Smooth muscle cell (in vitro differentiated cells): ENCODE measurements at regions not wholly inside any gene's neighbourhood (a gene's known extent, or its start where the extent isn't known, plus 50 kb on each side); places are given as distances from the start of the nearest gene placed in this dataset.

Experiments used
- DNase-seq: peaks from one replicate; lab custom pipeline; 2025; ENCODE audit not compliant: unreplicated experiment; lab: John Stamatoyannopoulos, UW
- H2AFZ ChIP-seq: fragments of 200-600 bp; sonication (generic); 2 replicates; pipeline ENCODE4 v1.6.0; 2016; ENCODE audit warnings: antibody characterized with exemption, low read depth, mild to moderate bottlenecking
- H3F3A ChIP-seq: fragments of 200-600 bp; sonication (generic); 2 replicates; pipeline ENCODE4 v1.6.0; 2017; ENCODE audit warnings: antibody characterized with exemption, low read depth
- H3K27ac ChIP-seq: fragments of 200-600 bp; sonication (generic); 2 replicates; pipeline ENCODE4 v1.5.1; 2016; ENCODE audit warnings: low read depth, mild to moderate bottlenecking
- H3K27me3 ChIP-seq: fragments of 200-600 bp; sonication (generic); 2 replicates; pipeline ENCODE4 v1.6.1; 2016; ENCODE audit warnings: low read depth, mild to moderate bottlenecking
- H3K36me3 ChIP-seq: fragments of 200-600 bp; sonication (generic); 2 replicates; pipeline ENCODE4 v1.5.1; 2016; ENCODE audit warnings: low read depth
- H3K4me1 ChIP-seq: fragments of 200-600 bp; sonication (generic); 2 replicates; pipeline ENCODE4 v1.5.1; 2016; ENCODE audit warnings: low read depth
- H3K4me2 ChIP-seq: fragments of 200-600 bp; sonication (generic); 2 replicates; pipeline ENCODE4 v1.6.0; 2016; ENCODE audit warnings: mild to moderate bottlenecking
- H3K4me3 ChIP-seq: fragments of 200-600 bp; sonication (generic); 2 replicates; pipeline ENCODE4 v1.5.1; 2016; ENCODE audit warnings: mild to moderate bottlenecking
- H3K79me2 ChIP-seq: fragments of 200-600 bp; sonication (generic); 2 replicates; pipeline ENCODE4 v1.6.0; 2016; ENCODE audit warnings: low read depth, mild to moderate bottlenecking
- H3K9ac ChIP-seq: fragments of 200-600 bp; sonication (generic); 2 replicates; pipeline ENCODE4 v1.6.0; 2016; ENCODE audit warnings: low read depth
- H3K9me3 ChIP-seq: fragments of 200-600 bp; sonication (generic); replicated peaks from 2 replicates; pipeline ENCODE4 v1.5.1; 2016; ENCODE audit warnings: low read depth
- H4K20me1 ChIP-seq: fragments of 200-600 bp; sonication (generic); 2 replicates; pipeline ENCODE4 v1.6.0; 2016; ENCODE audit warnings: low read depth
- CTCF ChIP-seq: fragments of 200-600 bp; sonication (generic); IDR thresholded peaks from 2 replicates; pipeline ENCODE4 v1.5.1; 2017; ENCODE audit warnings: borderline replicate concordance, mild to moderate bottlenecking, antibody characterized with exemption; ENCODE audit not compliant: insufficient read depth, poor library complexity, severe bottlenecking
- WGBS: methylation state at CpG from one replicate; pipeline ENCODE4 v1.1.7; 2016; ENCODE audit warnings: low lambda C conversion rate; 5-methylcytosine and 5-hydroxymethylcytosine counted together

- Histone ChIP-seq H3K9me3 (peaks cover 5% of the 10 kb centered on the region), H3K27me3 (no peaks in the 10 kb centered on the region), H3K4me3 (no peak overlapping the region), H3K36me3 (no peaks in the 10 kb centered on the region), H3K4me1 (no peaks in the 10 kb centered on the region), H3K27ac (no peak overlapping the region), H4K20me1 (no peaks in the 10 kb centered on the region), H3F3A (no peaks in the 10 kb centered on the region), H2AFZ (no peak overlapping the region), H3K79me2 (no peaks in the 10 kb centered on the region), H3K4me2 (no peak overlapping the region), H3K9ac (no peak overlapping the region)
- no peak for TF ChIP-seq CTCF
- no peak for DNase-seq
- WGBS: 71% methylated on average over 1 of the region's 1 CpG
Observed at GRCh38 chr22:47320560-47320959, 558.1 kb downstream of the TBC1D22A start.

DNA sequence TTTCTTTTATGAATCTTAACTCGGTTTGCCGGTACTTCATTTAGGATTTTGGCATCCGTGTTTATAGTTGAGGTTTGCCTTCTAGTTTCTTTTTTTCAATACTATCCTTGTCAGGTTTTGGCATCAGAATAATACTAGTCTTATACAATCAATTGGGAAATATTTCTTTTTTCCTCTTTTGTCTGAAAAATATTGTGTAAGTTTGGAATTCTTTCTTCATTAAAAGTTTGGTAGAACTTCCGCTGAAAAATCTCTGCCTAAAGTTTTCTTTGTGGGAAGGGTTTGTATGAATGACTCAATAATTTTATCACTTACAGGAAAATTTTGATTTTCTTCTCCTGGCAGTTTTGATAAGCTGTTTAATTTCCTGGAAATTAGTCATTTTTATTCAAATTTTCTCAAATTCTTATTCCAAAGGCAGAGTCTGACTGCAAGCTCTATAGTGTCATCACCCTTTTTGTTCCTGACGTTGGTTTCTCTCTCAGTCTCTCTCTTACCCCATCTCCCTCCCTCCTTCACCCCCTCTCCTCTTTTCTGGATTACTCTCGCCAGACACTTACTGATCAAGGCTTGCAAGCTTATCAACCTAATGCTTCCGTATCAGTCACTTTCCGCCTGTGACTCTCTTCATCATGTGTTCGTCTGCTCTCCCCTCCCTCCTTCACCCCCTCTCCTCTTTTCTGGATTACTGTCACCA is 555.7 kb downstream of the TBC1D22A start:
- H3K4me1 ChIP-seq: no peaks in the 10 kb centered on the region
- no peak overlapping the region for H3K4me3 ChIP-seq
- H3K27ac ChIP-seq: no peak overlapping the region
- H3K9ac ChIP-seq: no peak overlapping the region
- no peak for DNase-seq
- H3K27me3 ChIP-seq: no peaks in the 10 kb centered on the region
- H2AFZ ChIP-seq: no peak overlapping the region
- peaks cover 5% of the 10 kb centered on the region for H3K9me3 ChIP-seq
- H3K36me3 ChIP-seq: no peaks in the 10 kb centered on the region
- no peaks in the 10 kb centered on the region for H4K20me1 ChIP-seq
- no peaks in the 10 kb centered on the region for H3K79me2 ChIP-seq
- H3K4me2 ChIP-seq: no peak overlapping the region
- no peak for TF ChIP-seq CTCF
- H3F3A ChIP-seq: no peaks in the 10 kb centered on the region
- WGBS: 71% methylated on average over 9 of the region's 9 CpGs

- H3K36me3 ChIP-seq: no peaks in the 10 kb centered on the region
- H3F3A ChIP-seq: no peaks in the 10 kb centered on the region
- no peak overlapping the region for H3K4me2 ChIP-seq
- H3K4me1 ChIP-seq: no peaks in the 10 kb centered on the region
- no peaks in the 10 kb centered on the region for H3K79me2 ChIP-seq
- H2AFZ ChIP-seq: no peak overlapping the region
- DNase-seq: no peak
- WGBS: 69% methylated on average over 7 of the region's 7 CpGs
- H3K9me3 ChIP-seq: no peaks in the 10 kb centered on the region
- no peak overlapping the region for H3K4me3 ChIP-seq
- no peak for TF ChIP-seq CTCF
- H4K20me1 ChIP-seq: no peaks in the 10 kb centered on the region
- no peak overlapping the region for H3K27ac ChIP-seq
- H3K27me3 ChIP-seq: no peaks in the 10 kb centered on the region
- no peak overlapping the region for H3K9ac ChIP-seq
Observed at GRCh38 chr22:47315862-47316419, 553.5 kb downstream of the TBC1D22A start.

DNA sequence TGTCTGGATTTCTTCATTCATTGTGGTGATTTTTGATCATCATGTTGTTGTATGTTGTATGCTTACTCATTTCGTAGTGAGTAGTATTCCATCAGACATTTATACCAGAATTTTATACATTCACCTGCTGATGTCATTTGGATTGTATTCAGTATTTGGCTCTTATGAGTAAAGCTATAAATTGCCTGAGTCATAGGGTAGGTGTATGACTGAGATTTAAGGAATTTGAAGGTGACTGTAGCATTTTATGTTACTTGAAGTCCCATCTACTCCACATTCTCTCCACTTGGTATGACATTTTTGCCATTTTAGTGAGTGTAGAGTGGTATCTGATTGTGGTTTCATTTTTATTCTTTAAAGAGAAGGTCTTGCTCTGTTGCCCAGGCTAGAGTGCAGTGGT is 548.2 kb downstream of the TBC1D22A start:
- no peak overlapping the region for H3K9ac ChIP-seq

More for the DNA sequence above, 548.2 kb downstream of the TBC1D22A start:
- Histone ChIP-seq H3K4me1 (no peaks in the 10 kb centered on the region), H4K20me1 (no peaks in the 10 kb centered on the region), H3K79me2 (no peaks in the 10 kb centered on the region), H3K27me3 (no peaks in the 10 kb centered on the region), H3F3A (no peaks in the 10 kb centered on the region), H3K27ac (no peak overlapping the region), H3K36me3 (no peaks in the 10 kb centered on the region), H3K4me3 (no peak overlapping the region), H2AFZ (no peak overlapping the region), H3K9me3 (no peaks in the 10 kb centered on the region), H3K4me2 (no peak overlapping the region)
- WGBS: 76% methylated on average over 1 of the region's 1 CpG
- no peak for DNase-seq
- no peak for TF ChIP-seq CTCF
